ENCODE measurements at regions not wholly inside any gene's neighbourhood (a gene's known extent, or its start where the extent isn't known, plus 50 kb on each side); places are given as distances from the start of the nearest gene placed in this dataset.

GRCh38 chr9:27659001-27659400, 85.7 kb upstream of the C9orf72 start:
- Histone ChIP-seq H3K9me3 (ENCODE audit: control insufficient read depth in 1 of 2, insufficient read depth in 1 of 2, low read depth in 1 of 2, low read length in 2 of 2) (no peaks in the 10 kb centered on the region), H3K4me2 (ENCODE audit: low read length) (no peak overlapping the region), H3K9ac (ENCODE audit: low read length) (no peak overlapping the region), H3K9me2 (ENCODE audit: insufficient read depth) (no peaks in the 10 kb centered on the region), H2AFZ (ENCODE audit: low read depth, low read length, poor library complexity, severe bottlenecking) (no peak overlapping the region), H4K20me1 (ENCODE audit: insufficient read depth) (no peaks in the 10 kb centered on the region), H3K4me1 (ENCODE audit: control insufficient read depth in 1 of 2, insufficient read depth in 2 of 2, low read length in 2 of 2) (no peaks in the 10 kb centered on the region), H3K36me3 (ENCODE audit: control insufficient read depth in 1 of 2, insufficient read depth in 2 of 2, low read length in 2 of 2) (no peaks in the 10 kb centered on the region), H3K4me3 (replicated peaks in 1 of 2; ENCODE audit: low read depth in 1 of 2, low read length in 2 of 2) (no peak overlapping the region), H3K79me2 (ENCODE audit: insufficient read depth, low read length) (no peaks in the 10 kb centered on the region), H3K27ac (ENCODE audit: low read depth, low read length) (no peak overlapping the region), H3K27me3 (ENCODE audit: insufficient read depth, low read length) (no peaks in the 10 kb centered on the region; the same call in 1 of the 2 replicates)
- RAD21 ChIA-PET (ENCODE audit: low non-redundant PET in 1 of 2, low total read pairs in 2 of 2, uncharacterized antibody in 2 of 2, unreplicated experiment in 2 of 2) = no interaction called here
- DNase-seq (ENCODE audit: low read depth, low spot score) (no peak), ATAC-seq (no peak)
- no TSS peak for BruUV-seq (replicated peaks)
- TF ChIP-seq SRF (IDR thresholded peaks at IDR 0.05; ENCODE audit: low read depth) (no peak), CEBPB (IDR thresholded peaks at IDR 0.05; ENCODE audit: low read depth) (no peak), POLR2A (IDR thresholded peaks at IDR 0.05; ENCODE audit: borderline replicate concordance, extremely low read depth, insufficient read depth, insufficient read length) (no peak), ZNF274 (IDR thresholded peaks at IDR 0.05; ENCODE audit: low read depth, low read length) (no peak), RAD21 (IDR thresholded peaks at IDR 0.05; ENCODE audit: low read depth) (no peak), EZH2 (IDR thresholded peaks at IDR 0.05) (no peak), SP1 (IDR thresholded peaks at IDR 0.05; ENCODE audit: low read depth) (no peak), EGR1 (IDR thresholded peaks at IDR 0.05; ENCODE audit: low read depth) (no peak), ELF1 (IDR thresholded peaks at IDR 0.05; ENCODE audit: borderline replicate concordance, low read depth) (no peak), YY1 (IDR thresholded peaks at IDR 0.05; ENCODE audit: extremely low read depth, insufficient replicate concordance, low read depth, low read length) (no peak), JUND (IDR thresholded peaks at IDR 0.05) (no peak), CBX3 (IDR thresholded peaks at IDR 0.05; ENCODE audit: low read depth) (no peak), ZFX (IDR thresholded peaks at IDR 0.05) (no peak), ATF3 (IDR thresholded peaks at IDR 0.05) (no peak), EZH2phosphoT487 (IDR thresholded peaks at IDR 0.05; ENCODE audit: borderline replicate concordance) (no peak), POLR2AphosphoS5 (IDR thresholded peaks at IDR 0.05; ENCODE audit: low read depth, low read length) (no peak), SIN3A (IDR thresholded peaks at IDR 0.05; ENCODE audit: low read depth) (no peak)
- TF ChIP-seq, protein P1, sequence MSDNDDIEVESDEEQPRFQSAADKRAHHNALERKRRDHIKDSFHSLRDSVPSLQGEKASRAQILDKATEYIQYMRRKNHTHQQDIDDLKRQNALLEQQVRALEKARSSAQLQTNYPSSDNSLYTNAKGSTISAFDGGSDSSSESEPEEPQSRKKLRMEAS (IDR thresholded peaks at IDR 0.05) = no peak
- TF ChIP-seq, protein P2, sequence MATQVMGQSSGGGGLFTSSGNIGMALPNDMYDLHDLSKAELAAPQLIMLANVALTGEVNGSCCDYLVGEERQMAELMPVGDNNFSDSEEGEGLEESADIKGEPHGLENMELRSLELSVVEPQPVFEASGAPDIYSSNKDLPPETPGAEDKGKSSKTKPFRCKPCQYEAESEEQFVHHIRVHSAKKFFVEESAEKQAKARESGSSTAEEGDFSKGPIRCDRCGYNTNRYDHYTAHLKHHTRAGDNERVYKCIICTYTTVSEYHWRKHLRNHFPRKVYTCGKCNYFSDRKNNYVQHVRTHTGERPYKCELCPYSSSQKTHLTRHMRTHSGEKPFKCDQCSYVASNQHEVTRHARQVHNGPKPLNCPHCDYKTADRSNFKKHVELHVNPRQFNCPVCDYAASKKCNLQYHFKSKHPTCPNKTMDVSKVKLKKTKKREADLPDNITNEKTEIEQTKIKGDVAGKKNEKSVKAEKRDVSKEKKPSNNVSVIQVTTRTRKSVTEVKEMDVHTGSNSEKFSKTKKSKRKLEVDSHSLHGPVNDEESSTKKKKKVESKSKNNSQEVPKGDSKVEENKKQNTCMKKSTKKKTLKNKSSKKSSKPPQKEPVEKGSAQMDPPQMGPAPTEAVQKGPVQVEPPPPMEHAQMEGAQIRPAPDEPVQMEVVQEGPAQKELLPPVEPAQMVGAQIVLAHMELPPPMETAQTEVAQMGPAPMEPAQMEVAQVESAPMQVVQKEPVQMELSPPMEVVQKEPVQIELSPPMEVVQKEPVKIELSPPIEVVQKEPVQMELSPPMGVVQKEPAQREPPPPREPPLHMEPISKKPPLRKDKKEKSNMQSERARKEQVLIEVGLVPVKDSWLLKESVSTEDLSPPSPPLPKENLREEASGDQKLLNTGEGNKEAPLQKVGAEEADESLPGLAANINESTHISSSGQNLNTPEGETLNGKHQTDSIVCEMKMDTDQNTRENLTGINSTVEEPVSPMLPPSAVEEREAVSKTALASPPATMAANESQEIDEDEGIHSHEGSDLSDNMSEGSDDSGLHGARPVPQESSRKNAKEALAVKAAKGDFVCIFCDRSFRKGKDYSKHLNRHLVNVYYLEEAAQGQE (IDR thresholded peaks at IDR 0.05; ENCODE audit: low read depth) = no peak
- CTCF ChIA-PET = no interaction called here
- POLR2A ChIA-PET = no interaction called here
- intact Hi-C loops (cut with micrococcal nuclease) = no loop called here
